Neural progenitor cell (in vitro differentiated cells): ENCODE measurements at regions not wholly inside any gene's neighbourhood (a gene's known extent, or its start where the extent isn't known, plus 50 kb on each side); places are given as distances from the start of the nearest gene placed in this dataset.

Experiments used
- EZH2phosphoT487 ChIP-seq: fragments of 200-600 bp; sonication (generic); IDR thresholded peaks from 2 replicates; pipeline ENCODE4 v1.6.1; 2017; ENCODE audit warnings: antibody characterized with exemption
- TF ChIP-seq, protein P1 (sequence below): fragments of 200-600 bp; sonication (generic); IDR thresholded peaks from 2 replicates; pipeline ENCODE4 v1.5.1; 2017; ENCODE audit warnings: antibody characterized with exemption, mild to moderate bottlenecking

DNA sequence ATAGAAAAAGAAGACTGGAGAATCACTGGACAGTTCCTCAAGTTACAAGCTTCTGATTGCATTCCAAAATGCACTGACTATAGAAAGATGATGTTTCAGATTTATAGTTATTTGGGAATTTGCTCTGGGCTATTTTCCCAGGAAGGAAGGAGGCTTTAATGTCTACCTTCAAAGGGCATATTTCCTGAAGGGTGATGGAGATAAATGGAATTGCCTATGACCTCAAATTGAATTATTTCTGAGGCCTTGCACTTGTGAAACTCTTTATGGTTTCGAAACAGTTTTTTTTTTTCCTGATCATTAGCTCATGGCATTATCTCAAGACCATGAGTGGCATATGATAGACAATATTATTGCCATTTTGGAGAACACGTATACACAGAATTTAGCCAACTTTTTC is 333.9 kb downstream of the METTL15 start:
- TF ChIP-seq, protein P1, sequence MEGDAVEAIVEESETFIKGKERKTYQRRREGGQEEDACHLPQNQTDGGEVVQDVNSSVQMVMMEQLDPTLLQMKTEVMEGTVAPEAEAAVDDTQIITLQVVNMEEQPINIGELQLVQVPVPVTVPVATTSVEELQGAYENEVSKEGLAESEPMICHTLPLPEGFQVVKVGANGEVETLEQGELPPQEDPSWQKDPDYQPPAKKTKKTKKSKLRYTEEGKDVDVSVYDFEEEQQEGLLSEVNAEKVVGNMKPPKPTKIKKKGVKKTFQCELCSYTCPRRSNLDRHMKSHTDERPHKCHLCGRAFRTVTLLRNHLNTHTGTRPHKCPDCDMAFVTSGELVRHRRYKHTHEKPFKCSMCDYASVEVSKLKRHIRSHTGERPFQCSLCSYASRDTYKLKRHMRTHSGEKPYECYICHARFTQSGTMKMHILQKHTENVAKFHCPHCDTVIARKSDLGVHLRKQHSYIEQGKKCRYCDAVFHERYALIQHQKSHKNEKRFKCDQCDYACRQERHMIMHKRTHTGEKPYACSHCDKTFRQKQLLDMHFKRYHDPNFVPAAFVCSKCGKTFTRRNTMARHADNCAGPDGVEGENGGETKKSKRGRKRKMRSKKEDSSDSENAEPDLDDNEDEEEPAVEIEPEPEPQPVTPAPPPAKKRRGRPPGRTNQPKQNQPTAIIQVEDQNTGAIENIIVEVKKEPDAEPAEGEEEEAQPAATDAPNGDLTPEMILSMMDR: no peak
- no peak for TF ChIP-seq EZH2phosphoT487
